CD14-positive monocyte (primary cell): ENCODE measurements at regions not wholly inside any gene's neighbourhood (a gene's known extent, or its start where the extent isn't known, plus 50 kb on each side); places are given as distances from the start of the nearest gene placed in this dataset.

Experiments
- DNase-seq, 3 donors: peaks; one replicate each; pipeline ENCODE4 v3.0.0-alpha.2; 2011 to 2022
- H2AFZ ChIP-seq: 2 replicates; pipeline ENCODE4 v1.6.0; 2012; ENCODE audit warnings: mild to moderate bottlenecking, low read depth, low read length, inconsistent platforms; ENCODE audit not compliant: insufficient read depth, poor library complexity, severe bottlenecking
- H3K27ac ChIP-seq, 2 donors: 1 replicate in 1 of 2; 2 replicates in 1 of 2; pipeline ENCODE4 v1.5.1; 2012 to 2013; ENCODE audit warnings: low read length in 2 of 2, control low read depth in 1 of 2, inconsistent platforms in 1 of 2, low read depth in 1 of 2, mild to moderate bottlenecking in 1 of 2
- H3K27me3 ChIP-seq, 2 donors: one replicate each; pipeline versions ENCODE4 v1.6.0 to v1.6.1; 2011 to 2013; ENCODE audit warnings: low read length in 2 of 2; ENCODE audit not compliant: control insufficient read depth in 2 of 2, insufficient read depth in 2 of 2
- H3K36me3 ChIP-seq, 2 donors: replicated peaks in 1 of 2; 1 replicate in 1 of 2; 2 replicates in 1 of 2; pipeline versions ENCODE4 v1.5.1 to v1.6.1; 2012 to 2013; ENCODE audit warnings: low read length in 2 of 2, control low read depth in 1 of 2, inconsistent platforms in 1 of 2, mild to moderate bottlenecking in 1 of 2; ENCODE audit not compliant: insufficient read depth in 2 of 2, control insufficient read depth in 1 of 2
- H3K4me1 ChIP-seq, 2 donors: 1 replicate in 1 of 2; 2 replicates in 1 of 2; pipeline versions ENCODE4 v1.5.1 to v1.6.1; 2012 to 2013; ENCODE audit warnings: low read length in 2 of 2, control low read depth in 1 of 2, inconsistent platforms in 1 of 2, mild to moderate bottlenecking in 1 of 2, moderate library complexity in 1 of 2; ENCODE audit not compliant: insufficient read depth in 2 of 2, control insufficient read depth in 1 of 2
- H3K4me2 ChIP-seq: replicated peaks from 2 replicates; pipeline ENCODE3; 2012; ENCODE audit warnings: low read length, moderate library complexity, mild to moderate bottlenecking; ENCODE audit not compliant: poor library complexity, severe bottlenecking; ENCODE audit errors: extremely low read depth
- H3K4me3 ChIP-seq, 3 experiments: fragments of 200-600 bp in 1 of 3; sonication (generic) in 1 of 3; replicated peaks in 1 of 3; 1 replicate in 2 of 3; 2 replicates in 1 of 3; pipeline ENCODE4 v1.5.1; 2011 to 2013; ENCODE audit warnings: low read length in 3 of 3, mild to moderate bottlenecking in 3 of 3, control low read depth in 2 of 3, low read depth in 2 of 3, inconsistent platforms in 1 of 3, moderate library complexity in 1 of 3
- H3K79me2 ChIP-seq: 2 replicates; pipeline ENCODE4 v1.6.0; 2012; ENCODE audit warnings: mild to moderate bottlenecking, control low read depth, inconsistent platforms, low read length, moderate library complexity; ENCODE audit not compliant: insufficient read depth
- H3K9ac ChIP-seq: 2 replicates; pipeline ENCODE4 v1.6.0; 2017; ENCODE audit warnings: low read length, mild to moderate bottlenecking; ENCODE audit not compliant: insufficient read depth, poor library complexity, severe bottlenecking
- H3K9me3 ChIP-seq, 2 donors: replicated peaks in 1 of 2; 1 replicate in 1 of 2; 2 replicates in 1 of 2; pipeline versions ENCODE4 v1.5.1 to v1.6.1; 2012 to 2013; ENCODE audit warnings: low read length in 2 of 2, control low read depth in 1 of 2; ENCODE audit not compliant: control insufficient read depth in 1 of 2, insufficient read depth in 1 of 2
- H4K20me1 ChIP-seq: 2 replicates; pipeline ENCODE4 v1.6.0; 2012; ENCODE audit warnings: mild to moderate bottlenecking, low read length, control low read depth, moderate library complexity; ENCODE audit not compliant: insufficient read depth
- H3K27ac Mint-ChIP-seq, 7 donors: one replicate each; pipeline ENCODE4 v1.8.0; 2020; ENCODE audit warnings: mild to moderate bottlenecking in 7 of 7, mixed read lengths in 7 of 7, moderate library complexity in 6 of 7, inconsistent platforms in 2 of 7
- H3K27me3 Mint-ChIP-seq, 3 donors: one replicate each; pipeline ENCODE4 v1.8.0; 2021 to 2022; ENCODE audit warnings: low read depth in 3 of 3, mild to moderate bottlenecking in 3 of 3, mixed read lengths in 3 of 3, moderate library complexity in 3 of 3, inconsistent platforms in 1 of 3
- H3K36me3 Mint-ChIP-seq, 2 donors: one replicate each; pipeline ENCODE4 v1.8.0; 2020; ENCODE audit warnings: mixed read lengths in 2 of 2, inconsistent platforms in 1 of 2, mild to moderate bottlenecking in 1 of 2
- H3K4me1 Mint-ChIP-seq: one replicate; pipeline ENCODE4 v1.8.0; 2020; ENCODE audit warnings: mild to moderate bottlenecking, mixed read lengths
- H3K4me3 Mint-ChIP-seq, 2 donors: one replicate each; pipeline ENCODE4 v1.8.0; 2020; ENCODE audit warnings: mild to moderate bottlenecking in 2 of 2, mixed read lengths in 2 of 2, moderate library complexity in 1 of 2
- H3K9me3 Mint-ChIP-seq, 7 donors: one replicate each; pipeline ENCODE4 v1.8.0; 2020 to 2022; ENCODE audit warnings: mixed read lengths in 7 of 7, mild to moderate bottlenecking in 6 of 7, moderate library complexity in 6 of 7, inconsistent platforms in 2 of 7
- CTCF ChIP-seq: fragments of 200-600 bp; IDR thresholded peaks from one replicate; pipeline ENCODE4 v1.8.0; 2022; ENCODE audit warnings: antibody characterized with exemption, mild to moderate bottlenecking
- WGBS: methylation state at CpG from one replicate; pipeline ENCODE4 v1.1.5; 2013; ENCODE audit warnings: missing lambda C conversion rate; ENCODE audit not compliant: insufficient coverage; 5-methylcytosine and 5-hydroxymethylcytosine counted together
- intact Hi-C, 2 donors: fragments of 100-400 bp; cut with micrococcal nuclease; formaldehyde crosslinking; loops; one replicate each; pipeline versions ENCODE4 v1.15.0 to v1.15.1; 2023

- H2AFZ ChIP-seq, result no peak overlapping the region
- H3K36me3 ChIP-seq, result no peaks in the 10 kb centered on the region
- no peak overlapping the region for H3K9ac ChIP-seq
- Mint-ChIP-seq H3K4me1 (no peaks in the 10 kb centered on the region), H3K9me3 (peaks cover 0 to 7% (median 3%) of the 10 kb centered on the region in 7 donors), H3K27ac (no peak overlapping the region), H3K36me3 (no peaks in the 10 kb centered on the region), H3K27me3 (peaks cover 0 to 2% (median 0%) of the 10 kb centered on the region in 3 donors), H3K4me3 (no peak overlapping the region)
- no peak overlapping the region for H3K27ac ChIP-seq
- H4K20me1 ChIP-seq, result no peaks in the 10 kb centered on the region
- no CpG with 5 or more reads among the region's 2 CpGs for WGBS
- no peaks in the 10 kb centered on the region for H3K27me3 ChIP-seq
- no peak for TF ChIP-seq CTCF
- no peaks in the 10 kb centered on the region for H3K4me1 ChIP-seq
- no peak overlapping the region for H3K4me2 ChIP-seq
- DNase-seq, result no peak
- H3K4me3 ChIP-seq, result no peak overlapping the region
- intact Hi-C loops, result no loop called here
- no peaks in the 10 kb centered on the region for H3K9me3 ChIP-seq
- H3K79me2 ChIP-seq, result no peaks in the 10 kb centered on the region
Observed at GRCh38 chr9:116009420-116009819, 144.2 kb upstream of the PAPPA start.

GRCh38 chr9:116015855-116016254 is 137.7 kb upstream of the PAPPA start:
- Mint-ChIP-seq H3K27me3 (no peaks in the 10 kb centered on the region), H3K4me1 (no peaks in the 10 kb centered on the region), H3K9me3 (peaks cover 0 to 7% (median 2%) of the 10 kb centered on the region in 7 donors), H3K27ac (no peak overlapping the region), H3K4me3 (no peak overlapping the region), H3K36me3 (no peaks in the 10 kb centered on the region)
- Histone ChIP-seq H2AFZ (no peak overlapping the region), H3K79me2 (no peaks in the 10 kb centered on the region), H3K4me1 (no peaks in the 10 kb centered on the region), H3K9ac (no peak overlapping the region), H3K9me3 (no peaks in the 10 kb centered on the region), H3K4me2 (no peak overlapping the region), H3K36me3 (no peaks in the 10 kb centered on the region), H3K27ac (no peak overlapping the region), H3K27me3 (no peaks in the 10 kb centered on the region), H3K4me3 (no peak overlapping the region), H4K20me1 (no peaks in the 10 kb centered on the region)
- TF ChIP-seq CTCF, result no peak
- intact Hi-C loops, result no loop called here
- DNase-seq, result no peak
